ENCODE measurements at regions not wholly inside any gene's neighbourhood (a gene's known extent, or its start where the extent isn't known, plus 50 kb on each side); places are given as distances from the start of the nearest gene placed in this dataset.

DNA sequence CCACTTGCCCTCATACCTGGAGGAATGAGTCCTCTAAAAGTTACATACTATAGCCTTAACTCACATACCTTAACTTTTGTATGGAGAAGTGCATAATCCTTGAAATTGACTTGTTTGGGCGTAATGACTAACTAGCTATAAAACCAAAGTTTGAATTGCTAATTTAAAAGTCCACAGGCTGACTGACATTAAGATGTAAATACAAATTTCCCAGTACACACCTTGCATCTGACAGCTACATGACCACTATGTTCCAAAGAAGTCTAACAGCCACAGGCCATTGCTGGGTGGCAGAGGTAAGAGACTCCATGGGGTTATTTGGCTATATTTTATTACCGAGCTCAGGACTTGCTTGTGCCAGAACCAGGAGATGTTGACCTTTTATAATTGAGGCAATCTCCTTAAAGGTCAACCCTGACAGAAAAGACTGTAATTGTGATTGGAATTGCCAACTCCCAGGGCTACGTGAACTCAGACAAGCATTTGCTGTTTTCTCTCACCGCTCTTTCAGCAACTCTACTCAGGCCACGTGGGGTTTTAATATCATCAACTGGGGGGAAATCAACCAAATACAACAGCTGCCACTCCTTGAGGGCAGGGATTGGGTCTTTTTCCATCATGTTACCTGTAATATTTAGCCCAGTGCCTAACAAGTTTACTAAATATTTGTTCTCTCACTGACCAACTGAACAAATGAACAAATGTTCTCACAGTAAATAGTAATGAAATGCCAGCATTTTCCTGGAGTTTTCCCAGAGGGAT is 139.9 kb downstream of the SEMA6D start:
- no peaks in the 10 kb centered on the region for H3K36me3 ChIP-seq (ENCODE audit: control insufficient read depth in 2 of 2, insufficient read depth in 2 of 2, low read length in 1 of 2)
- no peaks in the 10 kb centered on the region for H3K27me3 ChIP-seq (ENCODE audit: control insufficient read depth in 2 of 2, insufficient read depth in 1 of 2, low read length in 1 of 2)
- no peak overlapping the region for H3K4me3 ChIP-seq (ENCODE audit: low read length in 2 of 2)
- H3K27ac ChIP-seq (ENCODE audit: low read depth in 1 of 2, low read length in 1 of 2) = no peak overlapping the region
- H3K9me3 ChIP-seq (ENCODE audit: control insufficient read depth in 2 of 2, insufficient read depth in 1 of 2, low read length in 1 of 2) = no peaks in the 10 kb centered on the region
- 89% methylated on average over 5 of the region's 5 CpGs for WGBS
- no peak for DNase-seq (ENCODE audit: low read depth in 6 of 9, low spot score in 9 of 9)
- H3K4me1 ChIP-seq (ENCODE audit: control insufficient read depth in 2 of 2, insufficient read depth in 2 of 2, low read length in 2 of 2) = no peaks in the 10 kb centered on the region

DNA sequence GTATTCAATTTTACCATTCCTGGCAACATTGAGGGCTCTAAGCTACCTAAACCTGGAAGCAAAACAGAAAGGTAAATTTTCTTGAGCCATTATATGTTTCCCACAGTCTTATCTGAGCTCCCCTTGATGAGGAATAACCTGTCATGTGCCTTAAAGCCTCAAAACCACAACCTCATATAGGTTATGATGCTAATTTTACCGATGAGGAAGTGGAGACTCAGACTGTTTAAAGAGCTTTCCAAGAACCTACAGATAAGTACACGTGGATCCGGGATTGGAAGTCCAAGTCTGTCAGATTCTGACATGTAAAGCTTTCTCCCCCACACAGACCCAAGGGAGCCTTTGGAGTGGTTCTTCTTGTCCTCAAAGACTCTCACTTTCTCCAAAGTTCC is 140.5 kb downstream of the SEMA6D start:
- WGBS = 9% methylated on average over 3 of the region's 3 CpGs
- no peak for DNase-seq (ENCODE audit: low read depth in 6 of 9, low spot score in 9 of 9)

DNA sequence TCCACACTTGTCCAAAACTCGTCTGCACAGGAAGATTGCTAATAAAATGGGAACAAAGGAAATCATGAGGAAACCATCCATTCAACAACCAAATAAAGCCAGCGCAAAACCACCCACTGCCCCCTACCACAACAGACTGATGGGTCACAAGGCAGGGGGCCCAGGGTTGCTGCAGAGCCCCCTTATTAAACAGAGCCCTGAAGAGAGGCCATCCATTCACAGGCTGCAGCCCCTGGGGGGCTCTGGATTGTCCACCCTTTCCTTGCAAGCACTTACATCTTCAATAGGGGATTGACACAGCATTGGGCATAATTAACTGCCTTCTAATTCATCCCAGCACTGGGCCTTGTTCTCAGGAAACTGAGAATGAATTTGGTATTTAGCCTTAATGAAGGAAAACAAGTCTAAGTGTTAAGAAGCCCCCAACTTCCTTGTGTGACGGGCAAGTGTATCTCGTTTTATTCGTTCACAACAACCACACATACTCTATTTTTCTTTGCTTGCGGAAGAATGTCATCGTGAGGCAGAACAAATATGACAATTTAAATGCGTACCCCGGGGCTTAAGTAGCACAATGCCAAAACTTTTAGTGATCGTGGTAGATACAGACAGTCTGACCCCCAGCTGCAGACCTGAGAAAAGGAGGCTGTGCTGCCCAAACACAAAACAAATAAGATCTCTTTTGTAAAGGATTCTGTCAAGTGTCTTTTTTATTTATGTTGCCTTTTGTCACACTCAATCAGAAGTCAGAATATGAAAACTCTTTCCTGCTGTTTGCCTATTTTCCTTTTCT is 144.0 kb downstream of the SEMA6D start:
- Histone ChIP-seq H3K27me3 (ENCODE audit: control insufficient read depth in 2 of 2, insufficient read depth in 1 of 2, low read length in 1 of 2) (no peaks in the 10 kb centered on the region), H3K27ac (ENCODE audit: low read depth in 1 of 2, low read length in 1 of 2) (no peak overlapping the region), H3K4me1 (ENCODE audit: control insufficient read depth in 2 of 2, insufficient read depth in 2 of 2, low read length in 2 of 2) (no peaks in the 10 kb centered on the region), H3K4me3 (ENCODE audit: low read length in 2 of 2) (no peak overlapping the region), H3K36me3 (ENCODE audit: control insufficient read depth in 2 of 2, insufficient read depth in 2 of 2, low read length in 1 of 2) (no peaks in the 10 kb centered on the region), H3K9me3 (ENCODE audit: control insufficient read depth in 2 of 2, insufficient read depth in 1 of 2, low read length in 1 of 2) (no peaks in the 10 kb centered on the region)
- DNase-seq (ENCODE audit: low read depth in 6 of 9, low spot score in 9 of 9) = no peak
- 96% methylated on average over 10 of the region's 10 CpGs for WGBS

More for the DNA sequence above, 140.5 kb downstream of the SEMA6D start:
- Histone ChIP-seq H3K4me1 (ENCODE audit: control insufficient read depth in 2 of 2, insufficient read depth in 2 of 2, low read length in 2 of 2) (no peaks in the 10 kb centered on the region), H3K27ac (ENCODE audit: low read depth in 1 of 2, low read length in 1 of 2) (no peak overlapping the region), H3K36me3 (ENCODE audit: control insufficient read depth in 2 of 2, insufficient read depth in 2 of 2, low read length in 1 of 2) (no peaks in the 10 kb centered on the region), H3K9me3 (ENCODE audit: control insufficient read depth in 2 of 2, insufficient read depth in 1 of 2, low read length in 1 of 2) (no peaks in the 10 kb centered on the region), H3K4me3 (ENCODE audit: low read length in 2 of 2) (no peak overlapping the region), H3K27me3 (ENCODE audit: control insufficient read depth in 2 of 2, insufficient read depth in 1 of 2, low read length in 1 of 2) (no peaks in the 10 kb centered on the region)

DNA sequence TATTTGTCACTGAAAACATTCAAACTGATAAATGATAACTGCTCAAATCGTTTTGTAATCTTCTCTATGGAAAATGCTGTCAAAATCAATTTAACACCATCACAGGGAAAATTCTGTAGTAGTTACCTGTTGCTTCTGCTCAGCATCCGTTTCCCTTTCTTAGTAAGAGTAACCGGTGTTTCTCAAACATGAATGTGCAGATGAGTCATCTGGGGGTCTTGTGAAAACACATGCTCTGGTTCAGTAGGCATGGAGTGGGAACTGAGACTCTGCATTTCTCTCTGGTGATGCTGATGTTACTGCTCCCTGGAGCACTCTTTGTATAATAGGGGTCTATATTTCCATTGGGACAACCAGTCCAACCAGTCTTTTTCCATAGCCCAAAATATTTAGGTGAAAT is 145.1 kb downstream of the SEMA6D start:
- no peak for DNase-seq (ENCODE audit: low read depth in 6 of 9, low spot score in 9 of 9)
- Histone ChIP-seq H3K4me3 (ENCODE audit: low read length in 2 of 2) (no peak overlapping the region), H3K27ac (ENCODE audit: low read depth in 1 of 2, low read length in 1 of 2) (no peak overlapping the region), H3K27me3 (ENCODE audit: control insufficient read depth in 2 of 2, insufficient read depth in 1 of 2, low read length in 1 of 2) (no peaks in the 10 kb centered on the region), H3K36me3 (ENCODE audit: control insufficient read depth in 2 of 2, insufficient read depth in 2 of 2, low read length in 1 of 2) (no peaks in the 10 kb centered on the region), H3K4me1 (ENCODE audit: control insufficient read depth in 2 of 2, insufficient read depth in 2 of 2, low read length in 2 of 2) (no peaks in the 10 kb centered on the region), H3K9me3 (ENCODE audit: control insufficient read depth in 2 of 2, insufficient read depth in 1 of 2, low read length in 1 of 2) (no peaks in the 10 kb centered on the region)
- 91% methylated on average over 3 of the region's 3 CpGs for WGBS

DNA sequence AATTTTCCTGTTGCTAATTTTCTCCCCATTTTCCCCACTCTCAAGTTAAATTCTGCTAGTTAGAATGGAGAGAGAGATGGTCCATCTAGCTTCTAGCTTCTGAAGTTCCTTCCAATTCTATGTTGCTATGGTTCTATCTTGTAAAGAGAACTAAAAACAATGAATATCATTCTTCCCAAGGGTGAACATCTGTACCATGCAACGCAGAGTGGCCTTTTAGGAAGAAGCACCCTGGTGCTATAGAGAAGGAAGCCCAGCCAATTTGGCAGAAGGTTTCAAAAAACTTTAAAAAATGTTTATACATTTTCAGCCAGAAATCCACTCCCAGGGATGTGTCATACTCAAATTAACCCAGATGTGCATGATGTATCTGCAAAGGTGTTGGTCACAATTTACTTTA is 149.1 kb downstream of the SEMA6D start:
- Histone ChIP-seq H3K4me3 (ENCODE audit: low read length in 2 of 2) (no peak overlapping the region), H3K27me3 (ENCODE audit: control insufficient read depth in 2 of 2, insufficient read depth in 1 of 2, low read length in 1 of 2) (no peaks in the 10 kb centered on the region), H3K9me3 (ENCODE audit: control insufficient read depth in 2 of 2, insufficient read depth in 1 of 2, low read length in 1 of 2) (no peaks in the 10 kb centered on the region), H3K27ac (ENCODE audit: low read depth in 1 of 2, low read length in 1 of 2) (no peak overlapping the region), H3K4me1 (ENCODE audit: control insufficient read depth in 2 of 2, insufficient read depth in 2 of 2, low read length in 2 of 2) (no peaks in the 10 kb centered on the region), H3K36me3 (ENCODE audit: control insufficient read depth in 2 of 2, insufficient read depth in 2 of 2, low read length in 1 of 2) (no peaks in the 10 kb centered on the region)
- WGBS = 92% methylated on average over 1 of the region's 1 CpG
- DNase-seq (ENCODE audit: low read depth in 6 of 9, low spot score in 9 of 9) = no peak

DNA sequence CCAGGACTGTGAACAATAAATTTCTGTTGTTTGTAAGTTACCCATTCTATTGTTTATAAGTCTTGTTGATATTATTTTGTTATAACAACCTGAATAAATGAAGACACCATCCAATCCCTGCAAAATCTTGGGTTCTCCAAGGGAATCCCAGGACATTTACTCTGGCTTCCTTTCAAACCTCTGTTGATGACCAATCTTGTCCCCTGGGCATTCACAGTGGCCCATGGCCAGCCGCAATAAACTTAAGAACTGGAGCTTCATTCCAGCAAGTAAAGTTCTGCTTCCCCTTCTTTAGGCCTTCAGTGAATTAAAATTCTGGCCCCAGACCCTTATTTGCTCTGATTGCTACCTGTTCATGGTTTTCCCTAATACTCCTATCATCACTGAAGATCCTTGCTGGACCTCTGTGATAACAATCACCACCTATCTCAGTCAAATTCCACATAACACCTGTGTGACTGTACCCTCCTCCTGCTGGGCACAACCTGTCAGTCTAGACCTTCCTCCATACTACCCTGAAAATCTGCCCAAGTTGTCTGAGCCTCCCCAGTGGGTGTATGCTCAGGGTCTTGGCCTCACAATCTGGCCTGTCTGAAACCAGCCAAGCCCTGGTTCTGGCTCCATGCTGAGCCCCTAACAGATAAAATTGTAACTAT is 153.1 kb downstream of the SEMA6D start:
- H3K4me1 ChIP-seq (ENCODE audit: control insufficient read depth in 2 of 2, insufficient read depth in 2 of 2, low read length in 2 of 2) = no peaks in the 10 kb centered on the region
- 100% methylated on average over 1 of the region's 1 CpG for WGBS
- H3K27ac ChIP-seq (ENCODE audit: low read depth in 1 of 2, low read length in 1 of 2) = no peak overlapping the region
- no peaks in the 10 kb centered on the region for H3K9me3 ChIP-seq (ENCODE audit: control insufficient read depth in 2 of 2, insufficient read depth in 1 of 2, low read length in 1 of 2)
- no peak overlapping the region for H3K4me3 ChIP-seq (ENCODE audit: low read length in 2 of 2)
- DNase-seq (ENCODE audit: low read depth in 6 of 9, low spot score in 9 of 9) = no peak
- H3K27me3 ChIP-seq (ENCODE audit: control insufficient read depth in 2 of 2, insufficient read depth in 1 of 2, low read length in 1 of 2) = no peaks in the 10 kb centered on the region
- H3K36me3 ChIP-seq (ENCODE audit: control insufficient read depth in 2 of 2, insufficient read depth in 2 of 2, low read length in 1 of 2) = no peaks in the 10 kb centered on the region

DNA sequence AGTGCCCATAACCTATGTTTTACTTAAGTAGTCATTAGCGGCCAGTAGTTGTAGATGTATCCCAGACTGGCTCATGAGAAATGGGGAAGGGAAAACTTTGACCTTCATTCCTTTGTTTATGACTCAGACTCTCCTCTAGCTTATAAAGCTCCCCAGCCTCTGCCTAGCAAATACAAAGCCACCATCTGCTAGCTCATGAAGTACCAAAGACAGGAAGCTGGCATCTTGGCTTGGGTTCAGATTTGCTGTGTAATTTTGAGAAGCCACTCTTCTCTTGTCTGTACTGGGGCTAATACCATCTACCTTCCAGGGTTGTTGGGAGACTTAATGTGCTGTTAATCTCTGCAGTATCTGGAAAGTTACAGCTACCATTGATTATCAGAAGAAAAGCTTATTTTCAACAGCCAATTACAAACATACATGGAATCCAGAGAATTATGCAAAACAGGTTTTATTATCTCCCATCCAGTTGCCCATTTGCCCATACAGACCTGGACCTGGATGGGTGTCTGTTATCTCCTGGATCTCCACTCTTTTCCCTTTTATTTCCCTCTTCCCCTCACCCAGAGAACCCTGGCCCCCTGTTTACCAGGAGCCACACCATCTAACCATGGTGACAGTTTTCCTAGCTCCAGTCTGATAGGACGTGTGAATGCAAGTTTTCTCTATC is 153.8 kb downstream of the SEMA6D start:
- no peaks in the 10 kb centered on the region for H3K27me3 ChIP-seq (ENCODE audit: control insufficient read depth in 2 of 2, insufficient read depth in 1 of 2, low read length in 1 of 2)
- WGBS = 90% methylated on average over 2 of the region's 2 CpGs
- no peak overlapping the region for H3K27ac ChIP-seq (ENCODE audit: low read depth in 1 of 2, low read length in 1 of 2)
- no peaks in the 10 kb centered on the region for H3K36me3 ChIP-seq (ENCODE audit: control insufficient read depth in 2 of 2, insufficient read depth in 2 of 2, low read length in 1 of 2)
- no peaks in the 10 kb centered on the region for H3K9me3 ChIP-seq (ENCODE audit: control insufficient read depth in 2 of 2, insufficient read depth in 1 of 2, low read length in 1 of 2)
- H3K4me1 ChIP-seq (ENCODE audit: control insufficient read depth in 2 of 2, insufficient read depth in 2 of 2, low read length in 2 of 2) = no peaks in the 10 kb centered on the region
- no peak overlapping the region for H3K4me3 ChIP-seq (ENCODE audit: low read length in 2 of 2)
- no peak for DNase-seq (ENCODE audit: low read depth in 6 of 9, low spot score in 9 of 9)

DNA sequence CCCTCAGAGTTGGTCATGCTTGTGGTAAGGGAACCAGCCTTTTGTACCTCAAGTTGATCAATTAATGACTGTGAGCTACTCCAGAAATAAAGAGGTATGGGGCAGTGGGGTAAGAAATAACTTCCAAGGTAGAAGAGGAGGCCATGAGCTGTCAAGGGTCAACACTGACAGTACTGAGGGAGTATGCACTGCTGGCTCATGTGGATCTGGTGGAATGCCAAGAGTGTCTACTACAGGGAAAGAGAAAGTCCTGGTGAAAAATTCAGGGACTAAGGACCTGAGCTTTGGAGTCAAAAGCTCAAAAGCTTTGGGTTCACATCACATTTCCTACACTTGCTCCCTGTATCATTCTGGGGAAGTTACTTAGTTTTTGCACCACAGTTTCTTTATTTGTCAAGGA is 154.9 kb downstream of the SEMA6D start:
- H3K9me3 ChIP-seq (ENCODE audit: control insufficient read depth in 2 of 2, insufficient read depth in 1 of 2, low read length in 1 of 2) = no peaks in the 10 kb centered on the region
- H3K27me3 ChIP-seq (ENCODE audit: control insufficient read depth in 2 of 2, insufficient read depth in 1 of 2, low read length in 1 of 2) = no peaks in the 10 kb centered on the region
- no peaks in the 10 kb centered on the region for H3K4me1 ChIP-seq (ENCODE audit: control insufficient read depth in 2 of 2, insufficient read depth in 2 of 2, low read length in 2 of 2)
- H3K27ac ChIP-seq (ENCODE audit: low read depth in 1 of 2, low read length in 1 of 2) = no peak overlapping the region
- H3K4me3 ChIP-seq (ENCODE audit: low read length in 2 of 2) = no peak overlapping the region
- DNase-seq (ENCODE audit: low read depth in 6 of 9, low spot score in 9 of 9) = no peak
- no peaks in the 10 kb centered on the region for H3K36me3 ChIP-seq (ENCODE audit: control insufficient read depth in 2 of 2, insufficient read depth in 2 of 2, low read length in 1 of 2)
